ENCODE measurements at regions not wholly inside any gene's neighbourhood (a gene's known extent, or its start where the extent isn't known, plus 50 kb on each side); places are given as distances from the start of the nearest gene placed in this dataset.

- no peak for DNase-seq
- Histone ChIP-seq H3K27me3 (no peaks in the 10 kb centered on the region), H3K27ac (no peak overlapping the region), H3K4me1 (no peaks in the 10 kb centered on the region), H3K36me3 (no peaks in the 10 kb centered on the region), H3K9me3 (peaks cover 0 to 8% (median 0%) of the 10 kb centered on the region in 4 donors), H3K4me3 (no peak overlapping the region)
- TF ChIP-seq EP300 (IDR thresholded peaks at IDR 0.05) (no peak), POLR2A (IDR thresholded peaks at IDR 0.05) (no peak), POLR2AphosphoS5 (IDR thresholded peaks at IDR 0.05) (no peak), CTCF (IDR thresholded peaks at IDR 0.05) (no peak)
- ATAC-seq (ENCODE audit: low FRiP score in 2 of 2) = no peak
- 89 to 97% methylated on average over 2 of the region's 2 CpGs for WGBS, 2 donors
Observed at GRCh38 chr2:217297096-217297495, 437.2 kb upstream of the TNP1 start.

DNA sequence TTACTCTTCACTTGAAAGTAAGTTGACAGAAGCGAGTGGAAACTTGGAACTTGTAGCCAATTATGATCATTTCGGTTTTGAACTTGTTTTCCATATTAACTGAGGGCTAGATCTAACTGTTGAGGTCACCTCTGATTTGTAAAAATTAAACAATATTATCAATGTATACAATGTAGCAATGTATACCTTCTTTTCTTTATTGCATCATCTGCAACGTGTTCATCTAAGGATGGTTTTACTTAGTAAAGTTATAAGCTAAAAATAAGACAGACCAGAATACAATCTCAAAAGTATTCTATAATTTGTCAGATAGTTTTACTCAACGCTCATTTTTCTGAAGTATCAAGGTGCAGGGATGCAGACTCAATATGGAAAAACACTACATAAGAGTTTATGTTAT lies 435.0 kb upstream of the TNP1 start:
- Histone ChIP-seq H3K36me3 (no peaks in the 10 kb centered on the region), H3K4me3 (no peak overlapping the region), H3K4me1 (no peaks in the 10 kb centered on the region), H3K27me3 (no peaks in the 10 kb centered on the region), H3K27ac (no peak overlapping the region), H3K9me3 (peaks cover 0 to 8% (median 0%) of the 10 kb centered on the region in 4 donors)
- DNase-seq (no peak), ATAC-seq (ENCODE audit: low FRiP score in 2 of 2) (no peak)
- no peak for TF ChIP-seq CTCF (IDR thresholded peaks at IDR 0.05)
- TF ChIP-seq POLR2A (IDR thresholded peaks at IDR 0.05) = no peak
- TF ChIP-seq EP300 (IDR thresholded peaks at IDR 0.05) = no peak
- no peak for TF ChIP-seq POLR2AphosphoS5 (IDR thresholded peaks at IDR 0.05)
- WGBS, 2 donors = 93 to 96% methylated on average over 4 of the region's 4 CpGs

- DNase-seq = no peak
- H3K36me3 ChIP-seq = no peaks in the 10 kb centered on the region
- H3K9me3 ChIP-seq = peaks cover 0 to 8% (median 0%) of the 10 kb centered on the region in 4 donors
- H3K27ac ChIP-seq = no peak overlapping the region
- H3K4me1 ChIP-seq = no peaks in the 10 kb centered on the region
- TF ChIP-seq POLR2AphosphoS5 (IDR thresholded peaks at IDR 0.05) = no peak
- no peak for TF ChIP-seq EP300 (IDR thresholded peaks at IDR 0.05)
- TF ChIP-seq POLR2A (IDR thresholded peaks at IDR 0.05) = no peak
- TF ChIP-seq CTCF (IDR thresholded peaks at IDR 0.05) = no peak
- no peak overlapping the region for H3K4me3 ChIP-seq
- WGBS, 2 donors = 70 to 73% methylated on average over 2 of the region's 2 CpGs
- H3K27me3 ChIP-seq = no peaks in the 10 kb centered on the region
- no peak for ATAC-seq (ENCODE audit: low FRiP score in 2 of 2)
Observed at GRCh38 chr2:217294211-217294610, 434.3 kb upstream of the TNP1 start.

DNA sequence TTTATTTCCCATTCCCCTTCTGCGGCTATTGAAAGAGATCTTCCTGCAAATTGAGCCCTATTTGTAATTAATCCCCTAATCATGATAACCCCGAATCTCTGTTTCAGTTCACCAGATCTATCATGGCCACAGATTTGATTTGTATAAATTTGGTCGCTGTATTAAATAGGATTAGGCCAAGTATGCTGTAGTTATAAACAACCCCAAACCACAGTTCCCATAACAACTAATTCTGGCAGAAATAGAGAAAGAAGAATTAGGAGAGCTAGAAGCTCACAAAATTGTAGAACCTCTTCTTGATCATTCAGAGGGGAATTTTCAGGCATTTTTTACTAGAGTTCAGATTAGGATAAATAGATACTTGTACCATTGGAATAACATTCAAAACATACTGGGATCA lies 433.7 kb upstream of the TNP1 start:
- ATAC-seq (ENCODE audit: low FRiP score in 2 of 2) (no peak), DNase-seq (no peak)
- no peaks in the 10 kb centered on the region for H3K4me1 ChIP-seq
- no peak overlapping the region for H3K27ac ChIP-seq
- WGBS, 2 donors = 82 to 87% methylated on average over 3 of the region's 3 CpGs
- H3K27me3 ChIP-seq = no peaks in the 10 kb centered on the region
- H3K9me3 ChIP-seq = peaks cover 0 to 8% (median 0%) of the 10 kb centered on the region in 4 donors
- H3K4me3 ChIP-seq = no peak overlapping the region
- H3K36me3 ChIP-seq = no peaks in the 10 kb centered on the region
- TF ChIP-seq POLR2AphosphoS5 (IDR thresholded peaks at IDR 0.05) (no peak), POLR2A (IDR thresholded peaks at IDR 0.05) (no peak), CTCF (IDR thresholded peaks at IDR 0.05) (no peak), EP300 (IDR thresholded peaks at IDR 0.05) (no peak)

DNA sequence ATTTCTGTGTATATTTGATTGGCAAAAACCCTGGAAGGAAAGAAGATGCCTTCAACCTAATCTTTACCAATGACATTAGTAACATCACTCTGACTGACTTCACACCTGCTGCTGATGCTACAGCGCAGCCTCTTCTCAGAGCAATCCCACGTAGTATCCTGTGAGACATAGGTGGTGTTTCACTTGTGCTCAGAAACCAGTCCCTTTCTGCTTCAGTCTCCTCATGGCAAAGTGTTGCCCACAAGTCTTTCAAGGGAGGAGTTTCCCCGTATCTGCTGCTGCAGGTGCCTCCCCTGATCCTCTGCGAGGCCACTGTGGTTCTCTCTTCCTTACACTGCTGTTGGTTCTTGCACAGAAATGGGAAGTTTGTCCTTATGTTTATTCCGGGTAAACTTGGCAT lies 433.2 kb upstream of the TNP1 start:
- Histone ChIP-seq H3K4me3 (no peak overlapping the region), H3K36me3 (no peaks in the 10 kb centered on the region), H3K4me1 (no peaks in the 10 kb centered on the region), H3K27ac (no peak overlapping the region), H3K9me3 (peaks cover 0 to 8% (median 0%) of the 10 kb centered on the region in 4 donors), H3K27me3 (no peaks in the 10 kb centered on the region)
- TF ChIP-seq CTCF (IDR thresholded peaks at IDR 0.05) (no peak), EP300 (IDR thresholded peaks at IDR 0.05) (no peak)
- WGBS, 2 donors = 77 to 98% methylated on average over 5 of the region's 5 CpGs
- ATAC-seq (ENCODE audit: low FRiP score in 2 of 2) = no peak
- DNase-seq = no peak
